SK-N-SH (cell line): ENCODE measurements at regions not wholly inside any gene's neighbourhood (a gene's known extent, or its start where the extent isn't known, plus 50 kb on each side); places are given as distances from the start of the nearest gene placed in this dataset.

Source experiments
- CTCF ChIA-PET: fragments of 300-600, 350-600 bp; formaldehyde crosslinking; extraction: SDS; loops from one replicate; lab custom pipeline; 2021; lab: Yijun Ruan, JAX
- POLR2A ChIA-PET: fragments of 350-600 bp; sonication (Branson Sonifier 250); formaldehyde crosslinking; extraction: SDS; loops from one replicate; lab custom pipeline; 2020; ENCODE audit warnings: antibody characterized with exemption, inconsistent platforms; lab: Yijun Ruan, JAX
- DNase-seq: peaks from one replicate; pipeline ENCODE4 v3.0.0; 2012
- H2AFZ ChIP-seq: fragments of 200-600 bp; sonication (generic); 2 replicates; pipeline ENCODE4 v1.8.1; 2016; ENCODE audit warnings: antibody characterized with exemption, mild to moderate bottlenecking, low read depth
- H3F3A ChIP-seq: fragments of 200-600 bp; sonication (generic); replicated peaks from 2 replicates; pipeline ENCODE3; 2016; ENCODE audit warnings: antibody characterized with exemption, mild to moderate bottlenecking; ENCODE audit not compliant: insufficient read depth
- H3K27ac ChIP-seq, 2 experiments: fragments of 200-500 bp in 1 of 2; fragments of 200-600 bp in 1 of 2; sonication (Bioruptor generic) in 1 of 2; sonication (generic), shearing (Covaris generic) in 1 of 2; 2 replicates each; pipeline versions ENCODE4 v1.5.1 to v1.6.1; 2014 to 2016; ENCODE audit warnings: low read depth in 2 of 2, inconsistent platforms in 1 of 2, low read length in 1 of 2, mild to moderate bottlenecking in 1 of 2, mixed read lengths in 1 of 2
- H3K27me3 ChIP-seq: fragments of 200-600 bp; sonication (generic), shearing (Covaris generic); 2 replicates; pipeline ENCODE4 v1.6.1; 2016; ENCODE audit warnings: mixed run types; ENCODE audit not compliant: insufficient read depth
- H3K36me3 ChIP-seq, 2 experiments: fragments of 200-500 bp in 1 of 2; fragments of 200-600 bp in 1 of 2; sonication (Bioruptor generic) in 1 of 2; sonication (generic) in 1 of 2; replicated peaks in 1 of 2; 2 replicates each; pipeline versions ENCODE3 to v1.5.1; 2014 to 2016; ENCODE audit warnings: low read length in 1 of 2, mild to moderate bottlenecking in 1 of 2; ENCODE audit not compliant: insufficient read depth in 2 of 2, control insufficient read depth in 1 of 2
- H3K4me1 ChIP-seq, 2 experiments: fragments of 200-500 bp in 1 of 2; fragments of 200-600 bp in 1 of 2; sonication (Bioruptor generic) in 1 of 2; sonication (generic), shearing (Covaris generic) in 1 of 2; 2 replicates each; pipeline versions ENCODE4 v1.5.1 to v1.6.1; 2014 to 2016; ENCODE audit warnings: low read depth in 1 of 2, low read length in 1 of 2, mixed run types in 1 of 2; ENCODE audit not compliant: insufficient read depth in 2 of 2, control insufficient read depth in 1 of 2
- H3K4me2 ChIP-seq: fragments of 200-600 bp; sonication (generic), shearing (Covaris generic); 2 replicates; pipeline ENCODE4 v1.6.1; 2017; ENCODE audit warnings: mixed run types
- H3K4me3 ChIP-seq, 2 experiments: fragments of 200-500 bp in 1 of 2; fragments of 200-600 bp in 1 of 2; sonication (Bioruptor generic) in 1 of 2; sonication (generic), shearing (Covaris generic) in 1 of 2; 2 replicates each; pipeline versions ENCODE4 v1.5.1 to v1.8.1; 2014 to 2016; ENCODE audit warnings: low read depth in 2 of 2, inconsistent platforms in 1 of 2, low read length in 1 of 2, mild to moderate bottlenecking in 1 of 2, mixed read lengths in 1 of 2, moderate library complexity in 1 of 2
- H3K79me2 ChIP-seq: fragments of 200-600 bp; sonication (generic); 2 replicates; pipeline ENCODE4 v1.8.1; 2017; ENCODE audit warnings: mild to moderate bottlenecking; ENCODE audit not compliant: insufficient read depth
- H3K9ac ChIP-seq: fragments of 200-600 bp; sonication (generic); 2 replicates; pipeline ENCODE4 v1.6.1; 2017; ENCODE audit warnings: mixed run types
- H3K9me2 ChIP-seq: fragments of 200-600 bp; sonication (generic); 2 replicates; pipeline ENCODE4 v1.6.1; 2017; ENCODE audit warnings: mixed run types
- H3K9me3 ChIP-seq: fragments of 200-600 bp; sonication (generic); 2 replicates; pipeline ENCODE4 v1.6.1; 2017; ENCODE audit warnings: mixed run types, mild to moderate bottlenecking, moderate library complexity
- H4K20me1 ChIP-seq: fragments of 200-600 bp; sonication (generic); 2 replicates; pipeline ENCODE4 v1.6.1; 2017; ENCODE audit warnings: mild to moderate bottlenecking, mixed run types; ENCODE audit not compliant: insufficient read depth
- ELF1 ChIP-seq: IDR thresholded peaks from 2 replicates; pipeline ENCODE4 v1.4.0; 2012
- EP300 ChIP-seq, 2 experiments: IDR thresholded peaks; 2 replicates each; pipeline versions ENCODE4 v1.4.0 to v1.6.1; 2012; ENCODE audit warnings: borderline replicate concordance in 1 of 2, low read depth in 1 of 2, low read length in 1 of 2
- FOXM1 ChIP-seq: IDR thresholded peaks from 2 replicates; pipeline ENCODE4 v1.4.0; 2012; ENCODE audit warnings: low read depth, mild to moderate bottlenecking
- GABPA ChIP-seq: IDR thresholded peaks from 2 replicates; pipeline ENCODE4 v1.4.0; 2012; ENCODE audit warnings: low read depth, mild to moderate bottlenecking
- JUND ChIP-seq: IDR thresholded peaks from 2 replicates; pipeline ENCODE4 v1.4.0; 2012
- MAX ChIP-seq: IDR thresholded peaks from 2 replicates; pipeline ENCODE4 v1.4.0; 2012; ENCODE audit warnings: low read depth
- RAD21 ChIP-seq: IDR thresholded peaks from 2 replicates; pipeline ENCODE4 v1.6.1; 2012; ENCODE audit warnings: mild to moderate bottlenecking, low read length
- REST ChIP-seq: IDR thresholded peaks from 2 replicates; pipeline ENCODE4 v1.6.1; 2012; ENCODE audit warnings: mild to moderate bottlenecking, low read depth, low read length, moderate library complexity
- RXRA ChIP-seq: IDR thresholded peaks from 2 replicates; pipeline ENCODE4 v1.4.0; 2012; ENCODE audit warnings: low read depth, mild to moderate bottlenecking, borderline replicate concordance
- SMC3 ChIP-seq: IDR thresholded peaks from 2 replicates; pipeline ENCODE4 v1.6.1; 2012; ENCODE audit warnings: low read depth, low read length, improper control_type of control experiment
- TAF1 ChIP-seq: IDR thresholded peaks from 2 replicates; pipeline ENCODE4 v1.6.1; 2012; ENCODE audit warnings: low read depth, mild to moderate bottlenecking, low read length, moderate library complexity, borderline replicate concordance
- TCF12 ChIP-seq: IDR thresholded peaks from 2 replicates; pipeline ENCODE4 v1.4.0; 2012
- USF1 ChIP-seq: IDR thresholded peaks from 2 replicates; pipeline ENCODE4 v1.4.0; 2012; ENCODE audit warnings: low read depth, borderline replicate concordance
- USF2 ChIP-seq: fragments of 150-350 bp; IDR thresholded peaks from 2 replicates; pipeline ENCODE4 v1.6.1; 2017; ENCODE audit warnings: antibody characterized with exemption, low read length, low read depth, borderline replicate concordance
- WGBS: methylation state at CpG from one replicate; pipeline ENCODE4 v1.1.6; 2017; ENCODE audit warnings: low lambda C conversion rate; 5-methylcytosine and 5-hydroxymethylcytosine counted together

GRCh38 chr7:119838444-119838843 lies 434.5 kb upstream of the KCND2 start:
- Histone ChIP-seq H3K4me2 (no peak overlapping the region), H4K20me1 (no peaks in the 10 kb centered on the region), H3F3A (no peaks in the 10 kb centered on the region), H3K9ac (no peak overlapping the region), H2AFZ (no peak overlapping the region), H3K4me1 (no peaks in the 10 kb centered on the region), H3K4me3 (no peak overlapping the region), H3K27ac (no peak overlapping the region), H3K9me3 (no peaks in the 10 kb centered on the region), H3K79me2 (no peaks in the 10 kb centered on the region), H3K9me2 (no peaks in the 10 kb centered on the region; the same call in 1 of the 2 replicates), H3K36me3 (no peaks in the 10 kb centered on the region), H3K27me3 (no peaks in the 10 kb centered on the region)
- CTCF ChIA-PET = no interaction called here
- no peak for DNase-seq
- 27% methylated on average over 6 of the region's 6 CpGs for WGBS
- no peak for TF ChIP-seq ELF1
- no peak for TF ChIP-seq REST
- TF ChIP-seq TAF1 = no peak
- no peak for TF ChIP-seq USF2
- no peak for TF ChIP-seq USF1
- TF ChIP-seq FOXM1 = no peak
- POLR2A ChIA-PET = no interaction called here

GRCh38 chr7:119842337-119842736 lies 430.6 kb upstream of the KCND2 start:
- Histone ChIP-seq H3K9me2 (no peaks in the 10 kb centered on the region), H3K36me3 (no peaks in the 10 kb centered on the region), H3K27ac (no peak overlapping the region), H2AFZ (no peak overlapping the region), H3K27me3 (no peaks in the 10 kb centered on the region), H3K4me1 (no peaks in the 10 kb centered on the region), H4K20me1 (no peaks in the 10 kb centered on the region), H3K9me3 (no peaks in the 10 kb centered on the region), H3F3A (no peaks in the 10 kb centered on the region), H3K79me2 (no peaks in the 10 kb centered on the region), H3K4me2 (no peak overlapping the region), H3K4me3 (no peak overlapping the region), H3K9ac (no peak overlapping the region)
- no peak for DNase-seq
- ChIA-PET POLR2A (no interaction called here), CTCF (no interaction called here)
- WGBS = 0% methylated on average over 1 of the region's 1 CpG
- TF ChIP-seq SMC3 (no peak), RXRA (no peak), GABPA (no peak), MAX (no peak), JUND (no peak), RAD21 (no peak), TCF12 (no peak), TAF1 (no peak), EP300 (IDR thresholded peaks at IDR 0.05; ENCODE audit: borderline replicate concordance in 1 of 2, low read depth in 1 of 2, low read length in 1 of 2) (no peak)
